ENCODE measurements at regions not wholly inside any gene's neighbourhood (a gene's known extent, or its start where the extent isn't known, plus 50 kb on each side); places are given as distances from the start of the nearest gene placed in this dataset.
A peak's percentile ranks its signal among the peaks of the same experiment; 100 is the strongest.
"Not testable (repeated sequence)": the region's sequence is repeated elsewhere in the genome, so short reads cannot be mapped to it uniquely, and the experiment has no call there.

GRCh38 chr6:56752009-56752408 is 109.3 kb upstream of the DST start:
- no peak for DNase-seq (ENCODE audit: low read depth in 2 of 3, low spot score in 2 of 3)

DNA sequence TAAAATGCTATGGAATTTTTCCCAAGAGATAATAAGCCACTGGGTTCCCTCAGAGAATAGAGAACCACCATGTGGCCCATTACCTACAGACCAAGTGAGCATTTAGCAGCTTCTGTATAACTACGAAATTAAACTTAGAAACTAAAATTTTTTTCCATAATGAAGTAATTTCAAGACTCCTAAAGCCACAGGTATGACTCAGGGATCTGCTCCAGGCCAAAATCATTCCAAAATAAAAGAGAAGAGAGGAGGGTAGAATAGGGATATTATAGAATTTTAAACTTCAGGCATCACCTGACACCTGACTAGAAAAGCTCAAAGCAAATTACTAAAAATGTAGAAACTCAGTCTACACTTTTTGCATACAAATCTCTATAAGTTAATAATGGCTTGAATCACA is 108.9 kb upstream of the DST start:
- DNase-seq (ENCODE audit: low read depth in 2 of 3, low spot score in 2 of 3): no peak

DNA sequence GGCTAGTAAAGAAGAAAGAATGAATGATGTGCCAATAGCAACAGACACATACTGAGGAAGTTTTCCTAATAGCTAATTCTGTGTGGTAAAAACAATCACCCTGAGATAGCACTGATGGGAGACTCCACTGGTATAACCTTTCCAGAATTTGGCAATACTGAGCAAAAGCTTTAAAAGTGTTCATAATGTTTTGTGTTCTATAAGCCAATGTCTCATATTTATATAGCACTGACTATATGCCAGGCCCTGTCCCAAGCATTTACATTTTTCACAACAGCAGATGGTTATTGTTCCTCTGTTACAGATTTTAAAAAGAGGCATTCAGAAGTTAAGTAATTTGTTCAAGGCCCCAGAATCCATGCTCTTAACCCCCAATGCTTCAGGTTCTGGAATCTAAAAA is 108.0 kb upstream of the DST start:
- DNase-seq (ENCODE audit: low read depth in 2 of 3, low spot score in 2 of 3): no peak

- DNase-seq (ENCODE audit: low read depth in 2 of 3, low spot score in 2 of 3): no peak
Observed at GRCh38 chr6:56749632-56750151, 107.0 kb upstream of the DST start.

DNA sequence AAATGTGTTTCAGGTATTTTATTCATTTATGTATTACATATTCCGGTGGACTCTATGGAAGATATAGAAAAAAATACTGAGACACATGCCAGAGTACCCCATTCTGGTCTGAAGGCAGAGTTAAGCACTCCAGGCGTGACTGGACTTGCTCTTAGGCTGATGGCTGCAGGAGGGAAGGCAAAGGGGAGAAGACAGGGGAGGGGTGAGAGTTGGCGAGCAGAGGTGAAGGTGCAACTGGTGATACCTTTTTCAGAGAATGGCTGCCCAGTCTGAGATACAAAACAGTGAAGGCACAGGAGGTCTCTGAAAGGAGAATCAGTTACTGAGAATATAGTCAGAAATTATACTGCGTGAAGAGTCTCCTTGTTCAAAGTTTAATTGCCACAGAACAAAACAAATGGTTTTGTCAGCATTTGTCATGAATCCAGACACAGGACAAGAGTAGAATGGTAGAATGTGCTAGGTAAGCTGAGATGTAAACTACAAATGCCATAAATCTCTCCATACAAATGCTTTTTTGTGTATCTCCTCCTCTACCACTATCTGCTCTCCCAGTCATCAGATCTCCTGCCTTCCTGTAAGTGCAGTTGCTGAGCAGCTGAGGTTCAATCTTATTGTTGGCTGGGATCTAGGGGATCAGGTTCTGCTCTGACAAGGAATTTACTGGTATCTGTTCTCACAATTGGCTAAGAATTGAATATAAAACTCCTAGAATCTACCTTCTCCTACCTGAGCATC is 104.2 kb upstream of the DST start:
- no peak for DNase-seq (ENCODE audit: low read depth in 2 of 3, low spot score in 2 of 3)

- DNase-seq (ENCODE audit: low read depth in 2 of 3, low spot score in 2 of 3): no peak
Observed at GRCh38 chr6:56745971-56746370, 103.3 kb upstream of the DST start.

- no peak for DNase-seq (ENCODE audit: low read depth in 2 of 3, low spot score in 2 of 3)
Observed at GRCh38 chr6:56745081-56745480, 102.4 kb upstream of the DST start.

GRCh38 chr6:56744528-56744927 is 101.8 kb upstream of the DST start:
- DNase-seq (ENCODE audit: low read depth in 2 of 3, low spot score in 2 of 3): no peak

GRCh38 chr6:56742122-56742791 is 99.6 kb upstream of the DST start:
- peak in 1 of 3 donors; percentile 24 for DNase-seq (ENCODE audit: low read depth in 2 of 3, low spot score in 2 of 3)

GRCh38 chr6:56741472-56741871 is 98.8 kb upstream of the DST start:
- DNase-seq (ENCODE audit: low read depth in 2 of 3, low spot score in 2 of 3): no peak

- no peak for DNase-seq (ENCODE audit: low read depth in 2 of 3, low spot score in 2 of 3)
Observed at GRCh38 chr6:56739836-56740815, 97.4 kb upstream of the DST start.

GRCh38 chr6:56736804-56737203 is 94.1 kb upstream of the DST start:
- no peak for DNase-seq (ENCODE audit: low read depth in 2 of 3, low spot score in 2 of 3)

DNA sequence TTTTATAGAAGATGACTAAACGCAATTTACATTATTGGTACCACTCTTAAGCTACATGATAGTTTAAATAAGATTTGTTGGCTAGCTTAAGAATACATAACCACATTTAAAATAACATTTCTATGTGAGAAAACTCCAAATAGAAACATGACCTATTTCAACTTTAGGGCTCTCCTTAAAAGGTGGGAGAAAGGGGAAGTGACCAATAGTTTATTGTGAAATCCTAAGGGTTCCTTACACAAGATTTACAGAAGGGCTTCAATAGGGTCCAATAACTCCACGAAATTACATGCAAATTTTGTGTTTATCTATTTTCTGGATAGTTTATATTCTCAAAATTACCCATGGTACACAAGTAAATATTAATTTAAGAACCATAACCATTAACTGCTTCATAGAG is 91.6 kb upstream of the DST start:
- no peak for DNase-seq (ENCODE audit: low read depth in 2 of 3, low spot score in 2 of 3)

DNA sequence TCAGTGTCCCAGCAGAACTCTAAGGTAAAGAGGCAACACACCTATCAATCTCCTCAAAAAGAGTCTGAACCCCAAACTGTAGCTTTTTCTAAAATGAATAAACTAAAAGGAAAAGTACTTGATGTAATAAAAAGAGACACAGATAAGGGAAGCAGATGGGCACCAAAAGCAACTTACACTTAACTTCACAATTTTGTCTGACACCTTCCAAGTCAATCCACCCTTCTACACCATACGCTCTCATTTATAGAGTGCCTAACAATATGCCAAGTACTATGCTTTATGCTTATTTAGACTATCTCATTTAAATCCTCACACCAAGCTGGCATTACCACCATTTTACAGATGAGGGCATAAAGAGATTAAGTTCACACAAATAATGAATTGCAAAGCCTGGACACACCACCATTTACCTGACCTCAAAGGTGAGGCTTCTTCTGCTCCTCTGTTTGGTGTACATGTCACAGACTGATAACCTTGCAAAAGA is 90.6 kb upstream of the DST start:
- no peak for DNase-seq (ENCODE audit: low read depth in 2 of 3, low spot score in 2 of 3)

- no peak for DNase-seq (ENCODE audit: low read depth in 2 of 3, low spot score in 2 of 3)
Observed at GRCh38 chr6:56732517-56732916, 89.8 kb upstream of the DST start.

DNA sequence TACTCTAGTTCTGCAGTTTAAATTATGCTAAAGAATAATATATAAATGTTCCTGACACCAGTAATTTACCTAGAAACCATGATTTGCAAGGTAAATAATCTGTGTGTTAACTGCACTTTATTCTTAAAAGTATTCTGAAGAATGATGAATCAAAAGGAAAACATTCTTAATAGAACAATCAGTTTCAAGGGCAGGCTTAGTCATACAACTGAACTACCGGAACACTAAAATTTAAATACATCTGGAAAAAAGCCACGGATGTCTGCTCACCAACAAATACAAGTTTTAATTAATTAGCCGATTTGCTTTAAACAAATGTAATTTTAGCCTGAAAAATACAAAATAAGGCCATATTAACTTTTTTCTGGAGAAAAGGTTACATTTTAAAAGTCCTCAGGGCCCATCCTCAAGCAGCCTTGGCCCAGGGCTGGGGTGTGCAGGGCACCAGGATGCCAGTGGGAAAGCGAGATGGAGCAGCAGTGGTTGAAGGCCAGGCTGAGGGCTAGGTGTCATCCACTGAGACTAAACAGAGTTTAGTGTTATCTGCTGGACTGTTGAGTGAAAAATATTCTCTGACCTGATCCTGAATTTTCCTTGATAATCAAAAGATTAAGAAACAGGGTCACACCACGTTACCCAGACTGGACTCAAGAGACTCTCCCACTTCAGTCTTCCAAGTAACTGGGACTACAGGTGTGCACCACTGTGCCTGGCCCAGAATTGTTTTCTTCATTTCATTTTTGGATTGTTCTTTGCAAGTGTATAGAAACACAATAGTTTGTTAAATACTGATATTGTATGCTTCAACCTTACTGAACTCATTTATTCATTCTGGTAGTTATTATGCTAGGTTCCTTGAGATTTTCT is 88.2 kb upstream of the DST start:
- no peak for DNase-seq (ENCODE audit: low read depth in 2 of 3, low spot score in 2 of 3)

GRCh38 chr6:56729719-56730118 is 87.0 kb upstream of the DST start:
- peak in 1 of 3 donors; percentile 19 for DNase-seq (ENCODE audit: low read depth in 2 of 3, low spot score in 2 of 3)

DNA sequence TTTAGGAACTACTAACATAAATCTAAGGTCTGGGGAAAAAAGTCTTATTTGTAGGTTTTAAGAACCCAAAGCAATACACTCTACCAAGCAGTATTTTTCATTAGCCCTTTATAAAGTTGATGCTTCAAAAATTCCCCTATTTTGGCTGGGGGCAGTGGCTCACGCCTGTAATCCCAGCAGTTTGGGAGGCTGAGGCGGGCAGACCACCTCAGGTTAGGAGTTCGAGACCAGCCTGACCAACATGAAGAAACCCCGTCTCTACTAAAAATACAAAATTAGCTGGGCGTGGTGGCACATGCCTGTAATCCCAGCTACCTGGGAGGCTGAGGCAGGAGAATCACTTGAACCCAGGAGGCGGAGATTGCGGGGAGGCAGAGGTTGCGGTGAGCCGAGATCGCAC is 86.5 kb upstream of the DST start:
- not testable (repeated sequence) for DNase-seq (ENCODE audit: low read depth in 2 of 3, low spot score in 2 of 3)

DNA sequence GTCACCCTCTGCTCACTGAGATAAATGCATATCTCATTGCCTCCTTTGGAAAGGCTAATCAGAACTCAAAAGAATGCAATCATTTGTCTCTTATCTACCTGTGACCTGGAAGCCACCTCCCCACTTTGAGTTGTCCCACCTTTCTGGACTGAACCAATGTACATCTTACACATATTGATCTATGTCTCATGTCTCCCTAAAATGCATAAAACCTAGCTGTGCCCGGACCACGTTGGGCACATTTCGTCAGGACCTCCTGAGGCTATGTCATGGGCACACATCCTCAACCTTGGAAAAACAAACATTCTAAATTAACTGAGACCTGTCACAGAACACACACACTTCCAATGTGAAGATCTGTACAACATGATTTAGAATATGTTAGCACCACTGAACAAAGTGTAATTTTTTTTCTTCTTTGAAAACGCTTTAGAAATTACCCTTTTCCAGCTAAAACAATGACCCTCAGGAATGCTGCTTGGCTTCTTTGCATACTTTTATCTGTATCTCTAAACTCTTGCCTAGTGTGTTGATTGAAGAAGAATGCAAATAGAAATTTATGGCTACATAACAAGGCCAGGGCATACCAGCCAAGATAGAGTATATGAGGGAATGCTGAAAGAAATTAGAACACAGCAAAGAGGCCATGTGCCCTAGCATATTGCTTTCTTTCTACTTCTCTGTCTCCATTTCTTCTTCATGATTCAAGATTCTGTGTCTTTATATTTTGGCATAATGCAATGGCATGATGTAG is 84.6 kb upstream of the DST start:
- DNase-seq (ENCODE audit: low read depth in 2 of 3, low spot score in 2 of 3): no peak
